C4-2B (cell line): ENCODE measurements at regions not wholly inside any gene's neighbourhood (a gene's known extent, or its start where the extent isn't known, plus 50 kb on each side); places are given as distances from the start of the nearest gene placed in this dataset.

Experiments
- ZFX ChIP-seq: fragments of 450-650 bp; IDR thresholded peaks from 2 replicates; pipeline ENCODE4 v1.6.1; 2017
- TF ChIP-seq, protein P1 (sequence below): fragments of 450-650 bp; conservative IDR thresholded peaks from 2 replicates; pipeline ENCODE4 v1.5.1; 2017; ENCODE audit warnings: mild to moderate bottlenecking

DNA sequence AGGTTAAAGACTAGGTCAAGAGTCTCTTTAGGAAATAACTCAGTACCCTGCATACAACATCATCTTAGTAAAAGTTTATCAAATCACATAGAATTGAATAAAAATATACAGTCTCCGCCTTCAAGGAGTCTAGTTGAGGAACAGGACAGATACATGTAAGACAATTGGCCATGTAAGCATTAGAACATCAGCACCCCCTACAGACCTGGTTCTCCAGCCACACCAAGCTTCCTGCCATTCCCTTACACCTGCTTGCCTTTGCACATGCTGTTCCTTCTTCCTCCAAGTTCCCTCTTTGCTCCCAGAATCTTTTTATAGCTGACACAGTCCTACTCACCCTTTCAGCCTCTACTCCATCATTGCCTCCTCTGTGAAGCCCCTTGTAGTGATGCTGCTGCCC is 187.8 kb upstream of the LRFN2 start:
- TF ChIP-seq, protein P1, sequence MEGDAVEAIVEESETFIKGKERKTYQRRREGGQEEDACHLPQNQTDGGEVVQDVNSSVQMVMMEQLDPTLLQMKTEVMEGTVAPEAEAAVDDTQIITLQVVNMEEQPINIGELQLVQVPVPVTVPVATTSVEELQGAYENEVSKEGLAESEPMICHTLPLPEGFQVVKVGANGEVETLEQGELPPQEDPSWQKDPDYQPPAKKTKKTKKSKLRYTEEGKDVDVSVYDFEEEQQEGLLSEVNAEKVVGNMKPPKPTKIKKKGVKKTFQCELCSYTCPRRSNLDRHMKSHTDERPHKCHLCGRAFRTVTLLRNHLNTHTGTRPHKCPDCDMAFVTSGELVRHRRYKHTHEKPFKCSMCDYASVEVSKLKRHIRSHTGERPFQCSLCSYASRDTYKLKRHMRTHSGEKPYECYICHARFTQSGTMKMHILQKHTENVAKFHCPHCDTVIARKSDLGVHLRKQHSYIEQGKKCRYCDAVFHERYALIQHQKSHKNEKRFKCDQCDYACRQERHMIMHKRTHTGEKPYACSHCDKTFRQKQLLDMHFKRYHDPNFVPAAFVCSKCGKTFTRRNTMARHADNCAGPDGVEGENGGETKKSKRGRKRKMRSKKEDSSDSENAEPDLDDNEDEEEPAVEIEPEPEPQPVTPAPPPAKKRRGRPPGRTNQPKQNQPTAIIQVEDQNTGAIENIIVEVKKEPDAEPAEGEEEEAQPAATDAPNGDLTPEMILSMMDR, result peak; percentile 35
- TF ChIP-seq ZFX, result no peak
